Islet of Langerhans (tissue), 1 donor: ENCODE measurements at regions not wholly inside any gene's neighbourhood (a gene's known extent, or its start where the extent isn't known, plus 50 kb on each side); places are given as distances from the start of the nearest gene placed in this dataset.
"Not testable (repeated sequence)": the region's sequence is repeated elsewhere in the genome, so short reads cannot be mapped to it uniquely, and the experiment has no call there.

Experiments used
- FAIRE-seq: peaks from one replicate; lab custom pipeline; 2011; peaks lifted over from hg19 to GRCh38; lab: Jason Lieb, UNC

DNA sequence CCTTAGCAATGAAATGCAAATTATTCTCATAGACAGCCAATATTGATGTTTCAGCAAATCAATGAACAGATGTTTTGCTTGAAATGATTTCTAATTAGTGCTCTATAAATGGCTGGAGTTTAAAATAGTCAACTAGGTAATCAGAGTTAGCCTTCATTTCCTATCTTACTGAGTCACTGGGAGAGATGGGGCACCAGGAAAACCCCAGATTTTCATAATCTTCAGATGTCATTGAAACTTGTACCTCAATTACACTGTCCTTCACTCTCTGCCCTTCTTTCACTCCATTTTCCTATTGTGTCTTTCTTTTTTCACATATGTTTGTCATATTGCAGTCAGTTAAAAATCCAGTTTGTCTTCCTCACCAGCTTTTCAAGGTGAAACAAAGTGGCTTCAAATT, 92.7 kb downstream of the C12orf75 start:
- no peak for FAIRE-seq

DNA sequence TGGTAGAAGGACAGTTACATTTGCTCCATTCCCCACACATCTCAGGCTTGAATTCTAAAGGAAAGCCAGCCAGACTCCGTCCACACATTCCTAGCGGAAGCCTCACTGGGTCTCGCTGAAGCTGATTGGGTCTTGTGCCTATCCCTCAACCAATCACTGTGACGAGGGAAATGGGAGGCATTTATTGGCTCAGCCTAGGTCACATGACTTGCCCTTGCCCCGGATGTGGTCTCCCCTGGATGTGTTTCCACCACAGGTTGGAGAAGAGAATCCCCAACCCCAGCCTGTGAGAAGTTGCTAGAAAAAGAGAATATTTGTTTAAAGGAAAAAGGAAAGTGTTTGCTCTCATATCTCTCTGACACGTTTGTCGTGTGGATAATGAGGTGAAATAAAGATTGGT, 93.4 kb downstream of the C12orf75 start:
- FAIRE-seq = no peak

GRCh38 chr12:105425254-105426174, 95.0 kb downstream of the C12orf75 start:
- FAIRE-seq = no peak

DNA sequence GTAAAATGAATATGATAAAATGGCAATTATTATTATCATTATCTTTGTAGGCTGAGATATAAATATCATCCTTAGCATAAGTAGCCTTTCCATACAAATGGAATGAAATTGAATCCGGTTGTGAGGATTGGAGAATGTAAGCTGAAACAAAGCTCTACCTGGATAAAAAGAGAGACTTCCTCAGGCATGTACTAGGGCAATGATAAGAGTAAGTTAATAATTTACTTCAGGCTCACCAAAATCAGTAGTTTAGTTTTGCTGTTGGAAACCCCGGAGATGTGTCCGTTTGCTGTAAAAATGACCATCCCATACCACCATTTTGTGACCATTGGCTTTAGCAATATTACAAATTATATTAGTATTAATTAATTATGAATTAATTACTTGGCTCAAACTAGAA, 96.3 kb downstream of the C12orf75 start:
- no peak for FAIRE-seq

- FAIRE-seq = no peak
Measured at GRCh38 chr12:105427883-105428282, 97.4 kb downstream of the C12orf75 start.

DNA sequence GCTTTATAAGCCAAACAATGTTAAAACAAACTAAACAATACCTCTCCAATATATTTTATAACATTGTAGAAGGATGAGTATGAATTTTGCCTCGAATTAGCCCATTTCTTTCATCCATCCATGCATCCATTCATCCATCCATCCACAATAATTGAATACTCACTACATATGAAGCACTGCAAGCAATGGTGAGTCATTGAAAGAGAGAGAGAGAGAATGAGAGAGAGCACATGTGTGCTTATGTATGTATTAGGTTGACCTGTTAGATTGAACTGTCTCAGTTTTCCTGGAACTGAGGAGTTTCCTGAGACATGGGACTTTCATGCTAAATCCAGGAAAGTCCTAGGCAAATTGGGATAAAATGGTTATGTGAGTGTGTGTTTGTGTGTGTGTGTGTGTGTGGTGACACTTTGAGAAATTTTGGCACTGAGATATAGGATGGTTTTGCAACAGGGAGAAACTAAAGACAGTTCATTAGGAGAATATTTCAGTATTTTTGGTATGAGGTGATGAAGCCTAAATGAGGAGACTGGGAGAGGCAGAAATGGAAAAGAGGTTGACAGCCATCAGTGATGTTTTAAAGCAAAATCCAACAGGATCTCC, 98.4 kb downstream of the C12orf75 start:
- no peak for FAIRE-seq

GRCh38 chr12:105429511-105429910, 99.0 kb downstream of the C12orf75 start:
- FAIRE-seq = no peak

DNA sequence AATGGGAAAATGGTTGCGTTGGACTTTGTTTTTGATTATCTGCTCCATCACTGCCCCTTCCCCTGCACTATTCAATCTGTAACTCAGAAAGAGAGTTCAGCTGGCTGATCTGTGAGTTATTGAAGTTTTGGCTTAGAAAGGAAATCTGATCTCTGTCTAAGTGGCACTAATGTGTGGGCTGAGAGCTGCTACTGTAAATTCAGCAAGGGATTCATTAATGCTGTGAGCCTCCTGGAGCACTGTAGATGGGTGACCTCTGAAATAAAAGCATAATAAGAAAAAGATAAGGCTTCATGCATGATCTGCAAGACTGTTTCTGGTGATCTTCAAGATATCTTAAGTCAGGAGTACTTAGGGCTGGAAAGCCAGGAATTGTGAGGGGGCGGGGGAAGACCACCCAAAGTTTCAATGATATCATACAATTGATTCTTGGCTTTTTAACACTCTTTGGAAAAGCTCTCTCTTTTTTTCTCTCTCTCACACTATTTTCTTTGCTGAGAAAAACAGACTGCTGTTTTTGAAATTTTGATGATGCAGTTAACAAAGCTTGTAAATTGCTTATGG, 101.1 kb downstream of the C12orf75 start:
- FAIRE-seq = no peak

DNA sequence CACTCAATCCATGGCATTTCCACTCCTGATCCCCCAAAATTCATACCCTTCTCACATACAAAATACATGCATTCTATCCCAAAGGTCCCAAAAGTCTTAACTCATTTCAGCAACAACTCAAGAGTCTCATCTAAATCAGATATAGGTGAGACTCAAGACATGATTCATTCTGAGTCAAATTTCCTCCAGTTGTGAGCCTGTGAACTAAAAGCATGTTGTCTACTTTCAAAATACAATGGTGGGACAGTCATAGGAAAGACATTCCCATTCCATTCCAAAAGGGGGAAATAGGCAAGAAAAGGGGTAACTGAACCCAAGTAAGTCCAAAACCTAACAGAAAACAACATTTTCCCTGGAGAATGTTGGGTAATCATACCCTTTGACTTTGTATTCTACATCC, 103.3 kb downstream of the C12orf75 start:
- no peak for FAIRE-seq

GRCh38 chr12:105436636-105437035, 106.1 kb downstream of the C12orf75 start:
- no peak for FAIRE-seq

DNA sequence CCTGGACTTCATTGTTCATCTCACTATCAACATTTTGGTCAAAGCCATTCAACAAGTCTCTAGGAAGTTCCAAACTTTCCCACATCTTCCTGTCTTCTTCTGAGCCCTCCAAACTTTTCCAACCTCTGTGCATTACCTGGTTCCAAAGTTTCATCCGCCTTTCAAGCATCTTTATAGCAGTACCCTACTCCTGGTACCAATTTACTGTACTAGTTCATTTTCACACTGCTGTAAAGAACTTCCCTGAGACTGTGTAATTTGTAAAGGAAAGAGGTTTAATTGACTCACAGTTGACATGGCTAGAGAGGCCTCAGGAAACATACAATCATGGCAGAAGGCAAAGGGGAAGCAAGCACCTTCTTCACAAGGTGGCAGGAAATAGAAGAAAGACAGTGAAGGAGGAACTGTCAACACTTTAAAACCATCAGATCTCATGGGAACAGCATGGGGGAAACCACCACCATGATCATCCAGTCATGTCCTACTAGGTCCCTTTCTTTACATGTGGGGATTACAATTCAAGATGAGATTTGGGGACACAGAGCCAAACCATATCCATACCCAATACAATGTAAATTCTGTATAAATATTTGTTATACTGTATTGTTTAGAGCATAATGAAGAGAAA, 109.7 kb downstream of the C12orf75 start:
- FAIRE-seq = no peak

- FAIRE-seq = no peak
Measured at GRCh38 chr12:105443802-105444652, 113.5 kb downstream of the C12orf75 start.

DNA sequence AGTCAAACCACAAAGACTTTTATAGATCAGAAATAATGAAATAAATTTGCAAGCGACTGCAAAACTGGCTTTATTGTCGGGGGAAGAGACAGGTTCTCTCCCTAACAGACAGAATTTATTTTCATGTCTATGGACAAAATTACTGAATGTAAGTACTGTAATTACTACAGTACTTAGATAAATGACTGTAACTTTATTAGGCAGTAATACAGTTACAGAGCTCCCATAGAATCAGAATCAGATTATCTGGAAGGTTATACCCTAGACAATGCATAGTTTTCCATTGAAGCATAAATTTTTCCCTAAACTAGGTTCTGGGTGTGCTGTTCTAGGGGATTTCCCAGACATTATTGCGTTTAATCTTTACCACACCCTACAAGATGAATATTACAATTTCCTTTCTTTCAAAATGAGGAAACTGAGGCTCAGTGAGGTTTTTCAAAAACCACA, 114.2 kb downstream of the C12orf75 start:
- no peak for FAIRE-seq

- FAIRE-seq = no peak
Measured at GRCh38 chr12:105445249-105445648, 114.8 kb downstream of the C12orf75 start.

DNA sequence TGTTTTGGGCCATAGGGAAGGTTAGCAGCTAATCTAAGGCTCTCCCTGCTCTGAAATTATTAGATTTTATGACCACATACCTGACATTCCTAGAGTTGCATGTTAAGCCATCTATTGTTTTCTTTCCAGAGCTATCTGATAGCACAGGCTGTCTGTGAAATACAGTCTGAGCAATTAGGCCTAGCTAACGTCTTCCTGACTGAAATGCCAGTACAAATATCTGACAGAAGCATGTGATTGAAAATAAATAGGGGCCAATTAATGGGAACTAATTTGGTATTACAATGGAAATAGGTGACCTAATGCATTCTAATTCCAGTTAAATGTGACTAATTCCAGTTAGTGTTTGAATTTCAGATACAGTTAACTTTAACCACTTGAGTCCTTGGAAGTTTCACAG, 115.2 kb downstream of the C12orf75 start:
- FAIRE-seq = no peak

GRCh38 chr12:105446460-105446859, 116.0 kb downstream of the C12orf75 start:
- FAIRE-seq = not testable (repeated sequence)

- no peak for FAIRE-seq
Measured at GRCh38 chr12:105449431-105449830, 118.9 kb downstream of the C12orf75 start.

DNA sequence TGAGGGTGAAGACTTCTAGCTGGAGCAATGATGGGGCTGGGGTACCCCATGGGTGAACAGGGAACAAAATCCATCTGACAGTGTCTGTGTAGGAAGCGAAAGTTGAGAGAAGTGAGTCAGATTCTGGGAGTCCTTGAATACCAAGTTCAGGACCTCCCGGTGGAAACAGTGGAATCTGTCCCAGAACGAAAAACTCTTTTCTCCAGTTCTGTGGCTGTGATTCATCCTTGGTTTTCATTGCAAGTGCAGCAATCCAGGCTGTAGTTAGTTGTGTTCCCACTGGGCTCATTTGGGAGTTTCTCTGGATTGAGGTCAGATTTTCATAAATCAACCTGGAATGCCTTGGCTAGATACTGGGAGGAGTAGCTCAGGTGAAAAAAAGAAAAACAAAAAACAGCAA, 120.7 kb downstream of the C12orf75 start:
- no peak for FAIRE-seq

DNA sequence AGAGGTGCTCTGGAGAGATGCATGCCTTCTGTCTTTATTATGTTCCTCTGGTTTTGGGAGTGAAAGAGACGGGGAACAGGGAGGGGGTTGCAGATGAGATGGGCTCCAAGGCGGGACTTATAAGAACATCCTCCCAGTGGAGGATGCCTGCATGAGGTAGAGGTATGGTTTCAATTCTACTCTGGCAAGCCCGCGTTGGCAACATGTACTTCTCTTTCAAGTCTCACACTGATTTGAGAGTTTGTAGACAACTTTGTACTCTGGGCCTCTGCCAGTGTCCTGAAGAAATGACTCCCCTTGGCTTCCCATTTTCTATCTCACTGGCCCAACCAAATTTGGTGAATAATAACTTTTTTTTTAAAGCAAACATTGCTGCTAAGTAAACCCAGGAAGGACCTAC, 121.3 kb downstream of the C12orf75 start:
- FAIRE-seq = no peak

GRCh38 chr12:105453316-105453715, 122.8 kb downstream of the C12orf75 start:
- FAIRE-seq = no peak

GRCh38 chr12:105454688-105455087, 124.2 kb downstream of the C12orf75 start:
- no peak for FAIRE-seq

- FAIRE-seq = no peak
Measured at GRCh38 chr12:105455261-105455660, 124.8 kb downstream of the C12orf75 start.
